ENCODE measurements at regions not wholly inside any gene's neighbourhood (a gene's known extent, or its start where the extent isn't known, plus 50 kb on each side); places are given as distances from the start of the nearest gene placed in this dataset.

DNA sequence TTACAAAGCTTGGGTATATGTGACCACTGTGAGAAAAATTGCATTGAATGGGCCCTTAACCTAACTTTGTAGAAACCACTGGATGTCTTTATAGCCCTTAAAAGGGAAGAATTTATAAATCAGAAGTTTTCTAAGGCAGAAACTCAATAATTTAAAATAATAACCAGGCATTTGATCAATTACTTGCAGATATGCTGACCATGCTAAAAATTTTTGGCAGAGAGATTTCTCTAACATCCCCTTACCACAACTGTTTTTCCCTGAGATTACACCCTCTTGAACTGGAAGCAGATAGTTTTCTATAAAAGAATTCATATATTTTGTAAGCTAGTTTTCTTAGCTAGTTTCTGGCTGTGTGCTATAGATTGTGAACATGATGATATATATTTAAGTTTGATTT, 428.3 kb downstream of the KIF4B start:
- no peak overlapping the region for H3K4me3 ChIP-seq (ENCODE audit: low read depth, low read length)
- DNase-seq (ENCODE audit: low read depth): no peak
- TF ChIP-seq, protein P1, sequence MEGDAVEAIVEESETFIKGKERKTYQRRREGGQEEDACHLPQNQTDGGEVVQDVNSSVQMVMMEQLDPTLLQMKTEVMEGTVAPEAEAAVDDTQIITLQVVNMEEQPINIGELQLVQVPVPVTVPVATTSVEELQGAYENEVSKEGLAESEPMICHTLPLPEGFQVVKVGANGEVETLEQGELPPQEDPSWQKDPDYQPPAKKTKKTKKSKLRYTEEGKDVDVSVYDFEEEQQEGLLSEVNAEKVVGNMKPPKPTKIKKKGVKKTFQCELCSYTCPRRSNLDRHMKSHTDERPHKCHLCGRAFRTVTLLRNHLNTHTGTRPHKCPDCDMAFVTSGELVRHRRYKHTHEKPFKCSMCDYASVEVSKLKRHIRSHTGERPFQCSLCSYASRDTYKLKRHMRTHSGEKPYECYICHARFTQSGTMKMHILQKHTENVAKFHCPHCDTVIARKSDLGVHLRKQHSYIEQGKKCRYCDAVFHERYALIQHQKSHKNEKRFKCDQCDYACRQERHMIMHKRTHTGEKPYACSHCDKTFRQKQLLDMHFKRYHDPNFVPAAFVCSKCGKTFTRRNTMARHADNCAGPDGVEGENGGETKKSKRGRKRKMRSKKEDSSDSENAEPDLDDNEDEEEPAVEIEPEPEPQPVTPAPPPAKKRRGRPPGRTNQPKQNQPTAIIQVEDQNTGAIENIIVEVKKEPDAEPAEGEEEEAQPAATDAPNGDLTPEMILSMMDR (conservative IDR thresholded peaks at IDR 0.05; ENCODE audit: low read depth, low read length): no peak

DNA sequence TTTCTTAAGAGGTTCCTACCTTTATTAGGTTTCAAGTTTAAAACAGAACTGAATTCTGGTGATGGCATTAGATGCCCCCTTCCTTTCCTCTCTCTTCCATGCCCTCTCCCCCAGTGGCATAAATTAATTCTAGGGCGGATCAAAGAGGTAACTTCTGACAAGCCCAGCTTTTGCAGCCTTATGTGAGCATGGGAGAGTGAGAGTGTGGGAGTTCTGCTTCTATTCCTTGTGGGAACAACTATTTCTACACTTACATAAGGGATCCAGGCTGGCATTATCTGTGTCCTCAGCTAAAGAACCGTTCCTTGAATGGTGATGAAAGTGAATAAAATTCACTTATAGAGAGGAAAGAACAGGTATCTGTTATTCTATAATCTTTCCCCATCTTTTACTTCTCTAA, 437.6 kb downstream of the KIF4B start:
- DNase-seq (ENCODE audit: low read depth): no peak
- TF ChIP-seq, protein P1 (conservative IDR thresholded peaks at IDR 0.05; ENCODE audit: low read depth, low read length): no peak
- no peak overlapping the region for H3K4me3 ChIP-seq (ENCODE audit: low read depth, low read length)

DNA sequence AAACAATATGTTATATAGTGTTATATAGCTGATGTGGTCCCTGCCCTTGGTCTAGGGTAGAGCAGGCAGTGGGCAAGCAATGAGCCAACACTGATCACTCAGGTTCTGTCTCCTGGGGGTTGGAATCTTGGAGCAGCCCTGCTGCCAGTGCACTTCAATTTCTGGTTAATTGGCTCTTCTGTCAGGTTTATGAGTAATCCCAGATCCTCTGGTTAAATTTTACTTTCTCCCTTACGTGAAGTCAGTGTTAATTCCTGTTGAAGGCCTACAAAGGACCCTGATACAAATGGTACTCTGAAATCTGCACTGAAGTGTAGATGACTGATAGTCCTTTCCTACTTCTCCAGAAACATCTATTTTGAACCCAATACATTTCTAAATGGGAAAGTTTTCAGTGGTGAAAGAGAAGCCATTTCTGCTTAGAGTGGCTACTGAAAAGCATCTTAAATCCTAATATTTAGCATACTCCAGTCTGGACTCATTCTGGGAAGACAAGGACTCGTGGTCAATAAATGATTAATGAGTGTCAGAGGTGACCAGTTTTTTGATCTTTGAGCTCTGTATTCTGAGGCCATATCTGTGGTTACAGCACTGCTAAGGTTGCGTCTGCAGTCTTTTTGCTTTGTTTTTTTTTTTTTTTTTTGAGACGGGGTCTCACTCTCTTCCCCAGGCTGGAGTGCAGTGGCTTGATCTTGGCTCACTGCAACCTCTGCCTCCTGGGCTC, 442.4 kb downstream of the KIF4B start:
- DNase-seq (ENCODE audit: low read depth): no peak
- H3K4me3 ChIP-seq (ENCODE audit: low read depth, low read length): no peak overlapping the region
- TF ChIP-seq, protein P1 (conservative IDR thresholded peaks at IDR 0.05; ENCODE audit: low read depth, low read length): no peak

DNA sequence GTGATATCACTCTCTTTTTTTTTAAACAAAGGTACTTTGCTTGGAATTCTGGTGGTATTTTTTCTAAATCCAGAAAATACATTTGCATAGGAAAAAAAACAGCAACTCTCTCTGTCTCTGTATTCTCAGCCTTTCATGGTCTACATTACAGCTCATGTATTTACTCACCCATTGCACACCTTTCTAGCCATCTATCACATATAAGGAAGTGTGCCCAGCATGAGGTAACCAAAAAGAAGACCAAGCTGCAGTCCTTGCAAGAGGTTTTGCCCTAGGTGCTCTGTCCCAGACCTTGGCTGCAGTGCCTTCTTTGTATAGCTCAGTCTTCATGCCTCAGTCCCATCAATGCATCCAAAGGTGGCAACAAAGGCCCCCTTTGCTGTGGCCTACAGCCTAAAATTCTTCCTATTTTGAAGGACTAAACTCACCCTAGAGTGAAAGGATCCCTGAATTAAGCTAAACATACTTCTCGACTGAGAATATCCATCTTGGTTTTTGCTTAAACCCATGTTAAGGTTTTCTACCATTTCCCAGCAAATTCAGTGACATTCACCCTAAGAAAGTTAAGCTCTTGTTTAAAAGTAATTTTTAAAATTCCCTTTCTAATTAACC, 446.4 kb downstream of the KIF4B start:
- DNase-seq (ENCODE audit: low read depth): no peak
- TF ChIP-seq, protein P1 (conservative IDR thresholded peaks at IDR 0.05; ENCODE audit: low read depth, low read length): no peak

DNA sequence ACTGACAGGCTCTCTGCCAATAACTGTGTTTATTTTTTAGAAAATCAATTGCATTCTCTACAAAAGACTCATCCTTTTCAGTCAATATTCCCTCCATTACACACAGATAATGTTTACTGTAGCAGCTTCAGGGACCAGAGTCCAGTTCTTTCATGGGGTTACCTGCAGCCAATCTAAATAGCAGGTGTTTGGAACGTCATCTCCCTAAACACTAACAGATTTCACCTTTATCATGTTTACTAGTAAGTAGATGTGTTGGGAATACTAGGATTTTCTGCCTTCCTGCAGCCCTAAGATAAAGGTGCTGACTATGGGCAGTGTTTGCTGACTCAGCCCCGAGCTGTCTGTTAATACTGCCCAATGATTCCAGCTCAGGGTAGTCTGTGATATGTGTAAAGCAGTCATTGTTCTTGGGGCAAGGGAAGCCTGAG, 447.0 kb downstream of the KIF4B start:
- no peak overlapping the region for H3K4me3 ChIP-seq (ENCODE audit: low read depth, low read length)
- TF ChIP-seq, protein P1 (conservative IDR thresholded peaks at IDR 0.05; ENCODE audit: low read depth, low read length): no peak
- no peak for DNase-seq (ENCODE audit: low read depth)

More for the DNA sequence above, 446.4 kb downstream of the KIF4B start:
- H3K4me3 ChIP-seq (ENCODE audit: low read depth, low read length): no peak overlapping the region

DNA sequence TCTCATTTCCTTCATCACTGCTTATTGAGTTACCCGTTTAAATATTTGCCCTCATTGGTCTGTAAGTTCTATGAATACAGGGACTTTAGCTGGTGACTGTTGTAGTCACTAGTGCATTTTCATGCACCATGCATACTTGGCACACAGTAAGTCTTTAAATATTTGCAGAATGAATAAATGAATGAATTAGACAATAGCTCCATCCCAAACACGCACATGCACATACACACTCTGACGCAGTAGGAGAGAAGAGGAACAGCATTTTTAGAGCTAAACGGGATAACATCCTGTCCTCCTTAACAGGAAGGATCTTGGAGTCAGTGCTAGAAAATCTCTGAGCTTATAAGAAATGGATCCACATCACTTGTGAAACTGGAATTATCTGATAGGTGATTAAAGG, 447.7 kb downstream of the KIF4B start:
- TF ChIP-seq, protein P1 (conservative IDR thresholded peaks at IDR 0.05; ENCODE audit: low read depth, low read length): no peak
- H3K4me3 ChIP-seq (ENCODE audit: low read depth, low read length): no peak overlapping the region
- DNase-seq (ENCODE audit: low read depth): no peak

DNA sequence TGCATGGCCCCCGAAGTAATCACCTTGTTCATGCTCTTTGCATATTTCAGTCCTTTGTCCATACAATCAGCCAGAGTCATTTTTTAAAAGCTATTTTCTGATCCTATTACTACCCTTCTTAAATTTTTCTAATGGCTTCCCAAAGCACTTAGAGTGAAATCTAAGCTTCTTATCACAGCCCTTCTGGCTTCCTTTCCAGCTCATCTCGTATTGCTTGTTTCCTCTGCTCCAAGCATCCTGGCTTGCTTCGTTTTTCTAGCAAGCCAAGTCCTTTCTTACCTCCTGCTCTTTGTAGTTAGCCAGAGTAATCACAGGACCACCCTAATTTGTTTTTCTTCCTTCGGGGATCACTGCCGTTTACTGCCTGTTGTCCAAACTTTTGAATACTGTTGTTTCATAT, 453.3 kb downstream of the KIF4B start:
- TF ChIP-seq, protein P1 (conservative IDR thresholded peaks at IDR 0.05; ENCODE audit: low read depth, low read length): no peak
- DNase-seq (ENCODE audit: low read depth): no peak

More for the DNA sequence above, 453.3 kb downstream of the KIF4B start:
- H3K4me3 ChIP-seq (ENCODE audit: low read depth, low read length): no peak overlapping the region

Measured in choroid plexus epithelial cell (primary cell).